Spleen (tissue), 7 donors: ENCODE measurements at regions not wholly inside any gene's neighbourhood (a gene's known extent, or its start where the extent isn't known, plus 50 kb on each side); places are given as distances from the start of the nearest gene placed in this dataset.

Experiments
- POLR2A ChIP-seq, 3 donors: fragments of 450-650 bp; IDR thresholded peaks; one replicate each; pipeline ENCODE4 v1.5.1; 2017; ENCODE audit warnings: antibody characterized with exemption in 3 of 3, mild to moderate bottlenecking in 1 of 3
- POLR2AphosphoS5 ChIP-seq, 3 donors: sonication (generic); formaldehyde crosslinking; IDR thresholded peaks; one replicate each; pipeline ENCODE4 v1.5.1; 2017; ENCODE audit warnings: antibody characterized with exemption in 3 of 3
- TF ChIP-seq, protein P1 (sequence below), 11 experiments: fragments of 200-600 bp in 7 of 11; fragments of 450-650 bp in 4 of 11; sonication (generic) in 4 of 11; IDR thresholded peaks in 8 of 11; conservative IDR thresholded peaks in 3 of 11; 1 replicate in 7 of 11; 2 replicates in 4 of 11; pipeline versions ENCODE4 v1.4.0 to v1.8.0; 2016 to 2021; ENCODE audit warnings: antibody characterized with exemption in 11 of 11, inconsistent platforms in 4 of 11, mild to moderate bottlenecking in 1 of 11
- donor health status: DM: no; HTN: no; CAD: no; lungs with moderate emphysema.
- donor health status: DM: no; HTN: no; CAD: no.
- donor health status: DM: no; HTN: no; CAD: no.

DNA sequence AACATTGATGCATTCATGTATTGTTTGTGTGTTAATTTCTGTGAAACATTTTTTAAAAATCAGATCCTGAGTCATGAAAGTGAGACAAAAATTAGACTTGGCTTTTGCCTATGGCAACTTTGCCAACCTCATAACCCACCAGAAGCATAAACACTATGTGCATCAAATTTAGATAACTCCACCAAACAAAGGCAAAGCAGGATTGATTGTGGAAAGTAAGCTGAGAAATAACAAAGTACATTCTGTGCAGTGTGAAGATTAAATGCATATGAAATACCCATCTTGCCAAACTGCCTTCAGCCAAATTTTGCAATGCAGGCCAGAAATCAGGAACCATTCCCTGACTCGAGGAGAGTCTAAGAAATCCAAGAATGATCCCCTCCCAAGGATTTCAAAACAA lies 493.4 kb downstream of the AJAP1 start:
- TF ChIP-seq, protein P1, sequence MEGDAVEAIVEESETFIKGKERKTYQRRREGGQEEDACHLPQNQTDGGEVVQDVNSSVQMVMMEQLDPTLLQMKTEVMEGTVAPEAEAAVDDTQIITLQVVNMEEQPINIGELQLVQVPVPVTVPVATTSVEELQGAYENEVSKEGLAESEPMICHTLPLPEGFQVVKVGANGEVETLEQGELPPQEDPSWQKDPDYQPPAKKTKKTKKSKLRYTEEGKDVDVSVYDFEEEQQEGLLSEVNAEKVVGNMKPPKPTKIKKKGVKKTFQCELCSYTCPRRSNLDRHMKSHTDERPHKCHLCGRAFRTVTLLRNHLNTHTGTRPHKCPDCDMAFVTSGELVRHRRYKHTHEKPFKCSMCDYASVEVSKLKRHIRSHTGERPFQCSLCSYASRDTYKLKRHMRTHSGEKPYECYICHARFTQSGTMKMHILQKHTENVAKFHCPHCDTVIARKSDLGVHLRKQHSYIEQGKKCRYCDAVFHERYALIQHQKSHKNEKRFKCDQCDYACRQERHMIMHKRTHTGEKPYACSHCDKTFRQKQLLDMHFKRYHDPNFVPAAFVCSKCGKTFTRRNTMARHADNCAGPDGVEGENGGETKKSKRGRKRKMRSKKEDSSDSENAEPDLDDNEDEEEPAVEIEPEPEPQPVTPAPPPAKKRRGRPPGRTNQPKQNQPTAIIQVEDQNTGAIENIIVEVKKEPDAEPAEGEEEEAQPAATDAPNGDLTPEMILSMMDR (IDR thresholded peaks at IDR 0.05 in 8 of 11, conservative IDR thresholded peaks at IDR 0.05 in 3 of 11), result no peak
- TF ChIP-seq POLR2A (IDR thresholded peaks at IDR 0.05) (no peak), POLR2AphosphoS5 (IDR thresholded peaks at IDR 0.05) (no peak)
